ENCODE measurements at regions not wholly inside any gene's neighbourhood (a gene's known extent, or its start where the extent isn't known, plus 50 kb on each side); places are given as distances from the start of the nearest gene placed in this dataset.

DNA sequence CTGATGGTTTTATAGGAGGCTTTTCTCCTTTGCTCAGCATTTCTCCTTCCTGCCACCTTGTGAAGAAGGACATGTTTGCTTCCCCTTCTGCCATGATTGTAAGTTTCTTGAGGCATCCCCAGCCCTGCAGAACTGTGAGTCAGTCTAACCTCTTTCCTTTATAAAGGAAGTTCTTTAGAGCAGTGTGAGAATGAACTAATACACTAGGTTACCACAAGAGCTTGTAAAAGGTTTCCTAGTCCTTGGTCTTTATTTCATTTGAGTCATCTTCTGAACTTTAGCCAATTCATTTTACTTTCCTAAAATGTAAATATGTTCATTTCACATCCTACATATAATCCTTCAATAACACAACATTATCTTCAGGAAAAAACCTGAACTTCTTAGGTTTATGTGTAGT, 365.3 kb downstream of the HHIPL2 start:
- TF ChIP-seq POLR2AphosphoS5 (IDR thresholded peaks at IDR 0.05; ENCODE audit: low read depth, low read length) (no peak), POLR2A (IDR thresholded peaks at IDR 0.05; ENCODE audit: borderline replicate concordance, extremely low read depth, insufficient read depth, insufficient read length) (no peak), ELF1 (IDR thresholded peaks at IDR 0.05; ENCODE audit: borderline replicate concordance, low read depth) (no peak), YY1 (IDR thresholded peaks at IDR 0.05; ENCODE audit: extremely low read depth, insufficient replicate concordance, low read depth, low read length) (no peak), CEBPB (IDR thresholded peaks at IDR 0.05; ENCODE audit: low read depth) (no peak), SIN3A (IDR thresholded peaks at IDR 0.05; ENCODE audit: low read depth) (no peak), RAD21 (IDR thresholded peaks at IDR 0.05; ENCODE audit: low read depth) (no peak), EZH2phosphoT487 (IDR thresholded peaks at IDR 0.05; ENCODE audit: borderline replicate concordance) (no peak), JUND (IDR thresholded peaks at IDR 0.05) (no peak), EZH2 (IDR thresholded peaks at IDR 0.05) (no peak), ZNF274 (IDR thresholded peaks at IDR 0.05; ENCODE audit: low read depth, low read length) (no peak)
- TF ChIP-seq, protein P1, sequence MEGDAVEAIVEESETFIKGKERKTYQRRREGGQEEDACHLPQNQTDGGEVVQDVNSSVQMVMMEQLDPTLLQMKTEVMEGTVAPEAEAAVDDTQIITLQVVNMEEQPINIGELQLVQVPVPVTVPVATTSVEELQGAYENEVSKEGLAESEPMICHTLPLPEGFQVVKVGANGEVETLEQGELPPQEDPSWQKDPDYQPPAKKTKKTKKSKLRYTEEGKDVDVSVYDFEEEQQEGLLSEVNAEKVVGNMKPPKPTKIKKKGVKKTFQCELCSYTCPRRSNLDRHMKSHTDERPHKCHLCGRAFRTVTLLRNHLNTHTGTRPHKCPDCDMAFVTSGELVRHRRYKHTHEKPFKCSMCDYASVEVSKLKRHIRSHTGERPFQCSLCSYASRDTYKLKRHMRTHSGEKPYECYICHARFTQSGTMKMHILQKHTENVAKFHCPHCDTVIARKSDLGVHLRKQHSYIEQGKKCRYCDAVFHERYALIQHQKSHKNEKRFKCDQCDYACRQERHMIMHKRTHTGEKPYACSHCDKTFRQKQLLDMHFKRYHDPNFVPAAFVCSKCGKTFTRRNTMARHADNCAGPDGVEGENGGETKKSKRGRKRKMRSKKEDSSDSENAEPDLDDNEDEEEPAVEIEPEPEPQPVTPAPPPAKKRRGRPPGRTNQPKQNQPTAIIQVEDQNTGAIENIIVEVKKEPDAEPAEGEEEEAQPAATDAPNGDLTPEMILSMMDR (IDR thresholded peaks at IDR 0.05 in 2 of 3, conservative IDR thresholded peaks at IDR 0.05 in 1 of 3; ENCODE audit: borderline replicate concordance in 1 of 3, insufficient read depth in 1 of 3, low read depth in 2 of 3, low read length in 2 of 3) = no peak

All from HCT116 (cell line).